ENCODE measurements at regions not wholly inside any gene's neighbourhood (a gene's known extent, or its start where the extent isn't known, plus 50 kb on each side); places are given as distances from the start of the nearest gene placed in this dataset.

- no peak for DNase-seq
These were observed 425.9 kb downstream of the SLITRK6 start for GRCh38 chr13:85373322-85373721.

- no peak for DNase-seq
These were observed 428.0 kb downstream of the SLITRK6 start for GRCh38 chr13:85371254-85371653.

GRCh38 chr13:85368686-85369085 is 430.5 kb downstream of the SLITRK6 start:
- no peak for DNase-seq

- DNase-seq: no peak
These were observed 431.3 kb downstream of the SLITRK6 start for GRCh38 chr13:85367887-85368286.

- no peak for DNase-seq
These were observed 432.3 kb downstream of the SLITRK6 start for GRCh38 chr13:85366759-85367417.

- no peak for DNase-seq
These were observed 435.7 kb downstream of the SLITRK6 start for GRCh38 chr13:85363504-85363903.

- DNase-seq: no peak
These were observed 436.2 kb downstream of the SLITRK6 start for GRCh38 chr13:85362980-85363379.

- no peak for DNase-seq
These were observed 452.0 kb downstream of the SLITRK6 start for GRCh38 chr13:85347251-85347650.

- DNase-seq: no peak
These were observed 465.0 kb downstream of the SLITRK6 start for GRCh38 chr13:85334187-85334586.

- no peak for DNase-seq
These were observed 465.7 kb downstream of the SLITRK6 start for GRCh38 chr13:85333506-85334020.

- no peak for DNase-seq
These were observed 466.6 kb downstream of the SLITRK6 start for GRCh38 chr13:85332615-85333014.

GRCh38 chr13:85321734-85322133 is 477.5 kb downstream of the SLITRK6 start:
- no peak for DNase-seq

GRCh38 chr13:85317781-85318180 is 481.4 kb downstream of the SLITRK6 start:
- DNase-seq: no peak

GRCh38 chr13:85316506-85317025 is 482.7 kb downstream of the SLITRK6 start:
- DNase-seq: no peak

- no peak for DNase-seq
These were observed 484.5 kb downstream of the SLITRK6 start for GRCh38 chr13:85314686-85315085.

GRCh38 chr13:85313761-85314503 is 485.3 kb downstream of the SLITRK6 start:
- DNase-seq: no peak

- no peak for DNase-seq
These were observed 487.1 kb downstream of the SLITRK6 start for GRCh38 chr13:85312071-85312470.

GRCh38 chr13:85303630-85304029 is 495.6 kb downstream of the SLITRK6 start:
- DNase-seq: no peak

- no peak for DNase-seq
These were observed 500.8 kb downstream of the SLITRK6 start for GRCh38 chr13:85298387-85298924.

- no peak for DNase-seq
These were observed 510.5 kb downstream of the SLITRK6 start for GRCh38 chr13:85288698-85289097.

GRCh38 chr13:85287528-85287927 is 511.7 kb downstream of the SLITRK6 start:
- no peak for DNase-seq

GRCh38 chr13:85286081-85286480 is 513.1 kb downstream of the SLITRK6 start:
- DNase-seq: no peak

GRCh38 chr13:85284349-85284748 is 514.9 kb downstream of the SLITRK6 start:
- DNase-seq: no peak

GRCh38 chr13:85283408-85283807 is 515.8 kb downstream of the SLITRK6 start:
- no peak for DNase-seq
